ENCODE measurements at regions not wholly inside any gene's neighbourhood (a gene's known extent, or its start where the extent isn't known, plus 50 kb on each side); places are given as distances from the start of the nearest gene placed in this dataset.

GRCh38 chr1:18041685-18042355 is 65.8 kb upstream of the IGSF21 start:
- Histone ChIP-seq H3K4me1 (ENCODE audit: insufficient read depth, low read length, severe bottlenecking) (no peaks in the 10 kb centered on the region), H3K79me2 (ENCODE audit: insufficient read depth, low read length) (no peaks in the 10 kb centered on the region), H3K9me3 (ENCODE audit: low read length) (no peaks in the 10 kb centered on the region), H3K36me3 (ENCODE audit: insufficient read depth, low read length) (no peaks in the 10 kb centered on the region), H3K27me3 (ENCODE audit: insufficient read depth, low read length) (no peaks in the 10 kb centered on the region), H4K20me1 (ENCODE audit: insufficient read depth, low read length) (no peaks in the 10 kb centered on the region), H3K9me2 (ENCODE audit: low read depth, low read length) (no peaks in the 10 kb centered on the region), H3K4me2 (ENCODE audit: low read length) (no peak overlapping the region), H3K4me3 (ENCODE audit: low read depth, low read length, poor library complexity, severe bottlenecking) (no peak overlapping the region), H3K9ac (ENCODE audit: low read length) (no peak overlapping the region), H2AFZ (ENCODE audit: low read length) (no peak overlapping the region), H3F3A (ENCODE audit: insufficient read depth, low read length) (no peaks in the 10 kb centered on the region), H3K27ac (ENCODE audit: low read depth, low read length, poor library complexity, severe bottlenecking) (no peak overlapping the region)
- TF ChIP-seq CTCF (IDR thresholded peaks at IDR 0.05; ENCODE audit: low read length) = no peak
- TF ChIP-seq EZH2 (IDR thresholded peaks at IDR 0.05; ENCODE audit: borderline replicate concordance, low read length) = no peak

GRCh38 chr1:18043871-18044270 is 63.7 kb upstream of the IGSF21 start:
- Histone ChIP-seq H3K9me3 (ENCODE audit: low read length) (no peaks in the 10 kb centered on the region), H3K9ac (ENCODE audit: low read length) (no peak overlapping the region), H3K9me2 (ENCODE audit: low read depth, low read length) (no peaks in the 10 kb centered on the region), H2AFZ (ENCODE audit: low read length) (no peak overlapping the region), H4K20me1 (ENCODE audit: insufficient read depth, low read length) (no peaks in the 10 kb centered on the region), H3K36me3 (ENCODE audit: insufficient read depth, low read length) (no peaks in the 10 kb centered on the region), H3K4me2 (ENCODE audit: low read length) (no peak overlapping the region), H3K4me1 (ENCODE audit: insufficient read depth, low read length, severe bottlenecking) (no peaks in the 10 kb centered on the region), H3F3A (ENCODE audit: insufficient read depth, low read length) (no peaks in the 10 kb centered on the region), H3K27ac (ENCODE audit: low read depth, low read length, poor library complexity, severe bottlenecking) (no peak overlapping the region), H3K27me3 (ENCODE audit: insufficient read depth, low read length) (no peaks in the 10 kb centered on the region), H3K79me2 (ENCODE audit: insufficient read depth, low read length) (no peaks in the 10 kb centered on the region), H3K4me3 (ENCODE audit: low read depth, low read length, poor library complexity, severe bottlenecking) (no peak overlapping the region)
- no peak for TF ChIP-seq CTCF (IDR thresholded peaks at IDR 0.05; ENCODE audit: low read length)
- TF ChIP-seq EZH2 (IDR thresholded peaks at IDR 0.05; ENCODE audit: borderline replicate concordance, low read length) = no peak

GRCh38 chr1:18045203-18045602 is 62.4 kb upstream of the IGSF21 start:
- no peak overlapping the region for H3K9ac ChIP-seq (ENCODE audit: low read length)
- no peaks in the 10 kb centered on the region for H3K9me3 ChIP-seq (ENCODE audit: low read length)
- no peak overlapping the region for H2AFZ ChIP-seq (ENCODE audit: low read length)
- H3K4me3 ChIP-seq (ENCODE audit: low read depth, low read length, poor library complexity, severe bottlenecking) = no peak overlapping the region
- no peak overlapping the region for H3K27ac ChIP-seq (ENCODE audit: low read depth, low read length, poor library complexity, severe bottlenecking)
- no peaks in the 10 kb centered on the region for H3K36me3 ChIP-seq (ENCODE audit: insufficient read depth, low read length)
- no peaks in the 10 kb centered on the region for H3K27me3 ChIP-seq (ENCODE audit: insufficient read depth, low read length)
- no peaks in the 10 kb centered on the region for H4K20me1 ChIP-seq (ENCODE audit: insufficient read depth, low read length)
- TF ChIP-seq CTCF (IDR thresholded peaks at IDR 0.05; ENCODE audit: low read length) (no peak), EZH2 (IDR thresholded peaks at IDR 0.05; ENCODE audit: borderline replicate concordance, low read length) (no peak)
- H3K79me2 ChIP-seq (ENCODE audit: insufficient read depth, low read length) = no peaks in the 10 kb centered on the region
- H3K4me2 ChIP-seq (ENCODE audit: low read length) = no peak overlapping the region
- no peaks in the 10 kb centered on the region for H3K4me1 ChIP-seq (ENCODE audit: insufficient read depth, low read length, severe bottlenecking)
- no peaks in the 10 kb centered on the region for H3K9me2 ChIP-seq (ENCODE audit: low read depth, low read length)
- no peaks in the 10 kb centered on the region for H3F3A ChIP-seq (ENCODE audit: insufficient read depth, low read length)

All from OCI-LY1 (cell line).